ENCODE measurements at regions not wholly inside any gene's neighbourhood (a gene's known extent, or its start where the extent isn't known, plus 50 kb on each side); places are given as distances from the start of the nearest gene placed in this dataset.
A peak's percentile ranks its signal among the peaks of the same experiment; 100 is the strongest.

GRCh38 chr4:186915816-186916215, 192.2 kb upstream of the FAT1 start:
- DNase-seq (ENCODE audit: low read depth) = peak; percentile 72
- TF ChIP-seq CTCF (IDR thresholded peaks at IDR 0.05; ENCODE audit: insufficient read depth, low read depth, low read length, missing control alignments) = no peak
- no peak overlapping the region for H3K4me3 ChIP-seq (ENCODE audit: low read length)

GRCh38 chr4:186917136-186917535, 193.5 kb upstream of the FAT1 start:
- H3K4me3 ChIP-seq (ENCODE audit: low read length) = no peak overlapping the region
- DNase-seq (ENCODE audit: low read depth) = no peak
- no peak for TF ChIP-seq CTCF (IDR thresholded peaks at IDR 0.05; ENCODE audit: insufficient read depth, low read depth, low read length, missing control alignments)

- no peak overlapping the region for H3K4me3 ChIP-seq (ENCODE audit: low read length)
- no peak for TF ChIP-seq CTCF (IDR thresholded peaks at IDR 0.05; ENCODE audit: insufficient read depth, low read depth, low read length, missing control alignments)
- DNase-seq (ENCODE audit: low read depth) = no peak
Measured at GRCh38 chr4:186918466-186918865, 194.8 kb upstream of the FAT1 start.

- no peak for TF ChIP-seq CTCF (IDR thresholded peaks at IDR 0.05; ENCODE audit: insufficient read depth, low read depth, low read length, missing control alignments)
- no peak overlapping the region for H3K4me3 ChIP-seq (ENCODE audit: low read length)
Measured at GRCh38 chr4:186919340-186919739, 195.7 kb upstream of the FAT1 start.

GRCh38 chr4:186920483-186920882, 196.8 kb upstream of the FAT1 start:
- no peak for TF ChIP-seq CTCF (IDR thresholded peaks at IDR 0.05; ENCODE audit: insufficient read depth, low read depth, low read length, missing control alignments)
- H3K4me3 ChIP-seq (ENCODE audit: low read length) = no peak overlapping the region
- peak; percentile 87 for DNase-seq (ENCODE audit: low read depth)

More at GRCh38 chr4:186919340-186919739, 195.7 kb upstream of the FAT1 start:
- DNase-seq (ENCODE audit: low read depth) = no peak

- TF ChIP-seq CTCF (IDR thresholded peaks at IDR 0.05; ENCODE audit: insufficient read depth, low read depth, low read length, missing control alignments) = no peak
- no peak for DNase-seq (ENCODE audit: low read depth)
- no peak overlapping the region for H3K4me3 ChIP-seq (ENCODE audit: low read length)
Measured at GRCh38 chr4:186920992-186921391, 197.3 kb upstream of the FAT1 start.

- TF ChIP-seq CTCF (IDR thresholded peaks at IDR 0.05; ENCODE audit: insufficient read depth, low read depth, low read length, missing control alignments) = no peak
- H3K4me3 ChIP-seq (ENCODE audit: low read length) = no peak overlapping the region
- no peak for DNase-seq (ENCODE audit: low read depth)
Measured at GRCh38 chr4:186924723-186925122, 201.1 kb upstream of the FAT1 start.
